ENCODE measurements at regions not wholly inside any gene's neighbourhood (a gene's known extent, or its start where the extent isn't known, plus 50 kb on each side); places are given as distances from the start of the nearest gene placed in this dataset.

DNA sequence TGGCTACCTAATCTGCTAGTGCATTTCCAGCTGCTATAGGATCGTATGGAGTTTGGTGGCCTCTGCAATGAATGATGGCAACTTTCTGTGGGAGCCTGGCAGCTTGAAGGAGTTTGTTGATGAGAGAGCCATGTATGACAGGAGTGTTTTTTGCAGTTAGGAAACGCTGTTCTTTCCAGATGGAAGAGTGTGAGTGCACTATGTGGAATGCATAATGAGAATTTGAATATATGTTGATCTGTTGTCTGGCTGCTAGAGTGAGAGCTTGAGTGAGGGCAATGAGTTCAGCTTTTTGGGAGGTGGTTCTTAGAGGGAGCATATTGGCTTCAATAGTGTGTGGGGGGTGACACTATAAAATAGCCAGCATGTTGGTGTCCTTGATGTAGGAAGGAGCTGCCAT is 51.0 kb upstream of the APOBEC4 start:
- no peak for FAIRE-seq
- Histone ChIP-seq H3K36me3 (replicated peaks in 1 of 2; ENCODE audit: control insufficient read depth in 1 of 2, insufficient read depth in 2 of 2, low read length in 2 of 2) (no peaks in the 10 kb centered on the region), H3K27ac (ENCODE audit: extremely low read length, insufficient read depth, low read length) (no peak overlapping the region), H3K9me3 (ENCODE audit: low read length) (no peaks in the 10 kb centered on the region), H3K4me1 (ENCODE audit: insufficient read depth, low read length) (peaks cover 20% of the 10 kb centered on the region), H3K4me3 (replicated peaks in 1 of 3; ENCODE audit: insufficient read depth in 1 of 3, low read depth in 2 of 3, low read length in 3 of 3) (no peak overlapping the region), H4K20me1 (ENCODE audit: insufficient read depth, low read length) (no peaks in the 10 kb centered on the region), H3K79me2 (ENCODE audit: insufficient read depth, low read length) (no peaks in the 10 kb centered on the region), H3K27me3 (ENCODE audit: control insufficient read depth in 1 of 2, insufficient read depth in 2 of 2, low read length in 2 of 2) (no peaks in the 10 kb centered on the region), H3K4me2 (ENCODE audit: low read depth, low read length) (no peak overlapping the region), H3K9ac (ENCODE audit: insufficient read depth, low read depth, low read length) (no peak overlapping the region), H2AFZ (ENCODE audit: low read length) (no peak overlapping the region)
- no peak for DNase-seq (ENCODE audit: low spot score)
- TF ChIP-seq YY1 (IDR thresholded peaks at IDR 0.05; ENCODE audit: insufficient read depth, insufficient replicate concordance, low read depth, low read length): no peak
- TF ChIP-seq ZNF737 (CRISPR knock-in tag; IDR thresholded peaks at IDR 0.05; ENCODE audit: borderline replicate concordance): no peak
- no peak for TF ChIP-seq NBN (conservative IDR thresholded peaks at IDR 0.05)
- TF ChIP-seq ZNF180 (CRISPR knock-in tag; IDR thresholded peaks at IDR 0.05; ENCODE audit: borderline replicate concordance, low read depth): no peak
- no peak for TF ChIP-seq FOXK2 (IDR thresholded peaks at IDR 0.05)
- TF ChIP-seq ZFP36L2 (CRISPR knock-in tag; IDR thresholded peaks at IDR 0.05): no peak
- no peak for TF ChIP-seq SMC3 (IDR thresholded peaks at IDR 0.05; ENCODE audit: low read length)
- TF ChIP-seq, protein P1, sequence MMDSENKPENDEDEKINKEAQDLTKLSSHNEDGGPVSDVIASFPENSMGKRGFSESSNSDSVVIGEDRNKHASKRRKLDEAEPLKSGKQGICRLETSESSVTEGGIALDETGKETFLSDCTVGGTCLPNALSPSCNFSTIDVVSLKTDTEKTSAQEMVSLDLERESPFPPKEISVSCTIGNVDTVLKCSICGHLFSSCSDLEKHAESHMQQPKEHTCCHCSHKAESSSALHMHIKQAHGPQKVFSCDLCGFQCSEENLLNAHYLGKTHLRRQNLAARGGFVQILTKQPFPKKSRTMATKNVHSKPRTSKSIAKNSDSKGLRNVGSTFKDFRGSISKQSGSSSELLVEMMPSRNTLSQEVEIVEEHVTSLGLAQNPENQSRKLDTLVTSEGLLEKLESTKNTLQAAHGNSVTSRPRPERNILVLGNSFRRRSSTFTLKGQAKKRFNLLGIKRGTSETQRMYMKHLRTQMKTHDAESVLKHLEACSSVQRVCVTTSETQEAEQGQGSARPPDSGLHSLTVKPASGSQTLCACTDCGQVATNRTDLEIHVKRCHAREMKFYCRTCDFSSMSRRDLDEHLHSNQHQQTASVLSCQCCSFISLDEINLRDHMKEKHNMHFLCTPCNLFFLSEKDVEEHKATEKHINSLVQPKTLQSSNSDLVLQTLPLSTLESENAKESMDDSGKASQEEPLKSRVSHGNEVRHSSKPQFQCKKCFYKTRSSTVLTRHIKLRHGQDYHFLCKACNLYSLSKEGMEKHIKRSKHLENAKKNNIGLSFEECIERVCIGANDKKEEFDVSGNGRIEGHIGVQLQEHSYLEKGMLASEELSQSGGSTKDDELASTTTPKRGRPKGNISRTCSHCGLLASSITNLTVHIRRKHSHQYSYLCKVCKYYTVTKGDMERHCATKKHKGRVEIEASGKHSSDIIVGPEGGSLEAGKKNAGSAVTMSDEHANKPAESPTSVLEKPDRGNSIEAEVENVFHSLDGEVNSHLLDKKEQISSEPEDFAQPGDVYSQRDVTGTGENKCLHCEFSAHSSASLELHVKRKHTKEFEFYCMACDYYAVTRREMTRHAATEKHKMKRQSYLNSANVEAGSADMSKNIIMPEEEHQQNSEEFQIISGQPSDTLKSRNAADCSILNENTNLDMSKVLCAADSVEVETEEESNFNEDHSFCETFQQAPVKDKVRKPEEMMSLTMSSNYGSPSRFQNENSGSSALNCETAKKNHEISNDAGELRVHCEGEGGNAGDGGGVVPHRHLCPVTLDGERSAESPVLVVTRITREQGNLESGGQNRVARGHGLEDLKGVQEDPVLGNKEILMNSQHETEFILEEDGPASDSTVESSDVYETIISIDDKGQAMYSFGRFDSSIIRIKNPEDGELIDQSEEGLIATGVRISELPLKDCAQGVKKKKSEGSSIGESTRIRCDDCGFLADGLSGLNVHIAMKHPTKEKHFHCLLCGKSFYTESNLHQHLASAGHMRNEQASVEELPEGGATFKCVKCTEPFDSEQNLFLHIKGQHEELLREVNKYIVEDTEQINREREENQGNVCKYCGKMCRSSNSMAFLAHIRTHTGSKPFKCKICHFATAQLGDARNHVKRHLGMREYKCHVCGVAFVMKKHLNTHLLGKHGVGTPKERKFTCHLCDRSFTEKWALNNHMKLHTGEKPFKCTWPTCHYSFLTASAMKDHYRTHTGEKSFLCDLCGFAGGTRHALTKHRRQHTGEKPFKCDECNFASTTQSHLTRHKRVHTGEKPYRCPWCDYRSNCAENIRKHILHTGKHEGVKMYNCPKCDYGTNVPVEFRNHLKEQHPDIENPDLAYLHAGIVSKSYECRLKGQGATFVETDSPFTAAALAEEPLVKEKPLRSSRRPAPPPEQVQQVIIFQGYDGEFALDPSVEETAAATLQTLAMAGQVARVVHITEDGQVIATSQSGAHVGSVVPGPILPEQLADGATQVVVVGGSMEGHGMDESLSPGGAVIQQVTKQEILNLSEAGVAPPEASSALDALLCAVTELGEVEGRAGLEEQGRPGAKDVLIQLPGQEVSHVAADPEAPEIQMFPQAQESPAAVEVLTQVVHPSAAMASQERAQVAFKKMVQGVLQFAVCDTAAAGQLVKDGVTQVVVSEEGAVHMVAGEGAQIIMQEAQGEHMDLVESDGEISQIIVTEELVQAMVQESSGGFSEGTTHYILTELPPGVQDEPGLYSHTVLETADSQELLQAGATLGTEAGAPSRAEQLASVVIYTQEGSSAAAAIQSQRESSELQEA (CRISPR knock-in tag; IDR thresholded peaks at IDR 0.05; ENCODE audit: not compliant biosample characterization): no peak
- no peak for TF ChIP-seq ZNF775 (CRISPR knock-in tag; IDR thresholded peaks at IDR 0.05; ENCODE audit: borderline replicate concordance)
- no peak for TF ChIP-seq RFX1 (IDR thresholded peaks at IDR 0.05)
- TF ChIP-seq ZMYM4 (CRISPR knock-in tag; IDR thresholded peaks at IDR 0.05): no peak
- TF ChIP-seq, protein P2, sequence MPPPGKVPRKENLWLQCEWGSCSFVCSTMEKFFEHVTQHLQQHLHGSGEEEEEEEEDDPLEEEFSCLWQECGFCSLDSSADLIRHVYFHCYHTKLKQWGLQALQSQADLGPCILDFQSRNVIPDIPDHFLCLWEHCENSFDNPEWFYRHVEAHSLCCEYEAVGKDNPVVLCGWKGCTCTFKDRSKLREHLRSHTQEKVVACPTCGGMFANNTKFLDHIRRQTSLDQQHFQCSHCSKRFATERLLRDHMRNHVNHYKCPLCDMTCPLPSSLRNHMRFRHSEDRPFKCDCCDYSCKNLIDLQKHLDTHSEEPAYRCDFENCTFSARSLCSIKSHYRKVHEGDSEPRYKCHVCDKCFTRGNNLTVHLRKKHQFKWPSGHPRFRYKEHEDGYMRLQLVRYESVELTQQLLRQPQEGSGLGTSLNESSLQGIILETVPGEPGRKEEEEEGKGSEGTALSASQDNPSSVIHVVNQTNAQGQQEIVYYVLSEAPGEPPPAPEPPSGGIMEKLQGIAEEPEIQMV (CRISPR knock-in tag; IDR thresholded peaks at IDR 0.05; ENCODE audit: low read depth): no peak
- TF ChIP-seq ATRX (CRISPR knock-in tag; IDR thresholded peaks at IDR 0.05; ENCODE audit: borderline replicate concordance): no peak
- TF ChIP-seq ZNF138 (CRISPR knock-in tag; IDR thresholded peaks at IDR 0.05; ENCODE audit: low read depth): no peak
- ATAC-seq: no peak
- intact Hi-C loops (cut with micrococcal nuclease; ENCODE audit: unreplicated experiment) (no loop called here), in situ Hi-C loops (cut with HindIII; ENCODE audit: extremely low pct_ligation_motif_present, low pct_unique_long_range_greater_than_20kb) (no loop called here)
- POLR2A ChIA-PET: no interaction called here
- CTCF ChIA-PET (ENCODE audit: low intra/inter-chr PET ratio, low total read pairs): no interaction called here
- 95% methylated on average over 2 of the region's 2 CpGs for WGBS (ENCODE audit: low lambda C conversion rate)
- BruUV-seq (replicated peaks): no TSS peak

Data from HepG2 (cell line).